H9 (cell line): ENCODE measurements at regions not wholly inside any gene's neighbourhood (a gene's known extent, or its start where the extent isn't known, plus 50 kb on each side); places are given as distances from the start of the nearest gene placed in this dataset.

ENCODE experiments used
- DNase-seq: peaks from one replicate; pipeline ENCODE4 v3.0.0-alpha.2; 2017
- H2AFZ ChIP-seq: one replicate; pipeline ENCODE4 v1.6.1; 2013; ENCODE audit warnings: mild to moderate bottlenecking, low read length, control low read depth, moderate library complexity
- H2AK5ac ChIP-seq: 2 replicates; pipeline ENCODE4 v1.6.1; 2013; ENCODE audit warnings: low read length, control low read depth, mixed read lengths; ENCODE audit not compliant: insufficient read length
- H2BK120ac ChIP-seq: one replicate; pipeline ENCODE4 v1.6.1; 2013; ENCODE audit warnings: low read depth, mild to moderate bottlenecking, low read length, control low read depth, inconsistent platforms; ENCODE audit not compliant: poor library complexity, severe bottlenecking
- H2BK12ac ChIP-seq: 2 replicates; pipeline ENCODE4 v1.6.1; 2013; ENCODE audit warnings: low read length, control low read depth, mixed read lengths, low read depth; ENCODE audit not compliant: insufficient read length
- H2BK15ac ChIP-seq: 2 replicates; pipeline ENCODE4 v1.6.1; 2013; ENCODE audit warnings: low read depth, low read length, control low read depth
- H2BK20ac ChIP-seq: one replicate; pipeline ENCODE4 v1.6.1; 2013; ENCODE audit warnings: low read depth, mild to moderate bottlenecking, low read length, control low read depth, inconsistent platforms; ENCODE audit not compliant: poor library complexity, severe bottlenecking
- H2BK5ac ChIP-seq: 2 replicates; pipeline ENCODE4 v1.6.1; 2013; ENCODE audit warnings: low read length, control low read depth, mixed read lengths; ENCODE audit not compliant: insufficient read length
- H3K14ac ChIP-seq: 2 replicates; pipeline ENCODE4 v1.6.1; 2013; ENCODE audit warnings: low read length, control low read depth; ENCODE audit not compliant: insufficient read depth
- H3K18ac ChIP-seq: 2 replicates; pipeline ENCODE4 v1.6.1; 2013; ENCODE audit warnings: low read depth, mild to moderate bottlenecking, mixed read lengths, low read length, control low read depth; ENCODE audit not compliant: insufficient read length
- H3K23ac ChIP-seq: 2 replicates; pipeline ENCODE4 v1.6.1; 2013; ENCODE audit warnings: low read length, control low read depth, mixed read lengths, low read depth; ENCODE audit not compliant: insufficient read length
- H3K23me2 ChIP-seq: 2 replicates; pipeline ENCODE4 v1.6.1; 2013; ENCODE audit warnings: low read depth, mild to moderate bottlenecking, mixed read lengths, low read length, control low read depth; ENCODE audit not compliant: insufficient read length, poor library complexity, severe bottlenecking
- H3K27ac ChIP-seq: 2 replicates; pipeline ENCODE4 v1.5.1; 2013; ENCODE audit warnings: low read length, control low read depth, mixed read lengths, low read depth; ENCODE audit not compliant: insufficient read length
- H3K27me3 ChIP-seq: 2 replicates; pipeline ENCODE4 v1.6.1; 2013; ENCODE audit warnings: low read length, control low read depth, inconsistent platforms; ENCODE audit not compliant: insufficient read depth
- H3K4ac ChIP-seq: 2 replicates; pipeline ENCODE4 v1.6.1; 2013; ENCODE audit warnings: low read depth, mild to moderate bottlenecking, control low read depth, inconsistent platforms, low read length, moderate library complexity
- H3K4me1 ChIP-seq: 2 replicates; pipeline ENCODE4 v1.6.1; 2013; ENCODE audit warnings: low read length, control low read depth, inconsistent platforms; ENCODE audit not compliant: insufficient read depth
- H3K4me2 ChIP-seq: 2 replicates; pipeline ENCODE4 v1.6.1; 2013; ENCODE audit warnings: low read length, control low read depth, mixed read lengths; ENCODE audit not compliant: insufficient read length, insufficient read depth
- H3K56ac ChIP-seq: 2 replicates; pipeline ENCODE4 v1.6.1; 2013; ENCODE audit warnings: low read depth, mild to moderate bottlenecking, mixed read lengths, low read length, control low read depth; ENCODE audit not compliant: insufficient read length
- H3K79me1 ChIP-seq: 2 replicates; pipeline ENCODE4 v1.6.1; 2013; ENCODE audit warnings: low read depth, mild to moderate bottlenecking, moderate library complexity, low read length, control low read depth, inconsistent platforms; ENCODE audit not compliant: insufficient read depth, poor library complexity, severe bottlenecking
- H3K79me2 ChIP-seq: 2 replicates; pipeline ENCODE4 v1.6.1; 2013; ENCODE audit warnings: low read length, control low read depth, inconsistent platforms; ENCODE audit not compliant: insufficient read depth
- H3K9ac ChIP-seq: 2 replicates; pipeline ENCODE4 v1.6.1; 2013; ENCODE audit warnings: low read length, control low read depth, mixed read lengths; ENCODE audit not compliant: insufficient read length; ENCODE audit errors: extremely low read depth
- H3K9me3 ChIP-seq: one replicate; pipeline ENCODE4 v1.6.1; 2013; ENCODE audit warnings: low read depth, low read length, inconsistent platforms; ENCODE audit not compliant: control insufficient read depth
- H3T11ph ChIP-seq: one replicate; pipeline ENCODE4 v1.6.1; 2013; ENCODE audit warnings: mild to moderate bottlenecking, low read length, control low read depth, inconsistent platforms
- H4K20me1 ChIP-seq: one replicate; pipeline ENCODE4 v1.6.1; 2013; ENCODE audit not compliant: control insufficient read depth, insufficient read length, insufficient read depth
- H4K5ac ChIP-seq: 2 replicates; pipeline ENCODE4 v1.6.1; 2013; ENCODE audit warnings: low read depth, mild to moderate bottlenecking, mixed read lengths, low read length, control low read depth; ENCODE audit not compliant: insufficient read length
- H4K8ac ChIP-seq: replicated peaks from 2 replicates; pipeline ENCODE4 v1.6.1; 2013; ENCODE audit warnings: low read length, control low read depth, mixed read lengths, low read depth; ENCODE audit not compliant: insufficient read length
- H4K91ac ChIP-seq: 2 replicates; pipeline ENCODE4 v1.6.1; 2013; ENCODE audit warnings: low read depth, mild to moderate bottlenecking, moderate library complexity, mixed read lengths, low read length, control low read depth; ENCODE audit not compliant: insufficient read length
- H3K27ac Mint-ChIP-seq, 3 experiments: 2 replicates in 2 of 3; 3 replicates in 1 of 3; pipeline ENCODE4 v1.8.0; 2020 to 2021; ENCODE audit warnings: mixed read lengths in 3 of 3, mild to moderate bottlenecking in 1 of 3, moderate library complexity in 1 of 3
- H3K27me3 Mint-ChIP-seq: 2 replicates; pipeline ENCODE4 v1.8.0; 2021; ENCODE audit warnings: low read depth, mild to moderate bottlenecking, moderate library complexity, mixed read lengths
- H3K36me3 Mint-ChIP-seq, 3 experiments: 2 replicates in 2 of 3; 3 replicates in 1 of 3; pipeline ENCODE4 v1.8.0; 2020 to 2021; ENCODE audit warnings: low read depth in 3 of 3, mixed read lengths in 3 of 3; ENCODE audit not compliant: insufficient read depth in 1 of 3
- H3K4me1 Mint-ChIP-seq, 2 experiments: 2 replicates each; pipeline ENCODE4 v1.8.0; 2020; ENCODE audit warnings: mixed read lengths in 2 of 2
- H3K4me3 Mint-ChIP-seq, 2 experiments: 2 replicates in 1 of 2; 3 replicates in 1 of 2; pipeline ENCODE4 v1.8.0; 2020 to 2021; ENCODE audit warnings: mild to moderate bottlenecking in 2 of 2, mixed read lengths in 2 of 2, moderate library complexity in 1 of 2
- H3K9me3 Mint-ChIP-seq, 2 experiments: 2 replicates in 1 of 2; 3 replicates in 1 of 2; pipeline ENCODE4 v1.8.0; 2020; ENCODE audit warnings: mild to moderate bottlenecking in 2 of 2, mixed read lengths in 2 of 2, moderate library complexity in 1 of 2
- WGBS: extraction: QIAGEN DNeasy Blood & Tissue Kit; methylation state at CpG from one replicate; pipeline ENCODE4 v1.1.7; 2013; ENCODE audit warnings: missing lambda C conversion rate, low lambda C conversion rate, mixed read lengths; ENCODE audit not compliant: insufficient read length; ENCODE audit errors: extremely low coverage; 5-methylcytosine and 5-hydroxymethylcytosine counted together
- TF ChIP-seq, protein P1 (sequence below): fragments of 200-600 bp; sonication (generic); conservative IDR thresholded peaks from 3 replicates; pipeline ENCODE4 v1.8.0; 2021; ENCODE audit warnings: antibody characterized with exemption, mild to moderate bottlenecking

DNA sequence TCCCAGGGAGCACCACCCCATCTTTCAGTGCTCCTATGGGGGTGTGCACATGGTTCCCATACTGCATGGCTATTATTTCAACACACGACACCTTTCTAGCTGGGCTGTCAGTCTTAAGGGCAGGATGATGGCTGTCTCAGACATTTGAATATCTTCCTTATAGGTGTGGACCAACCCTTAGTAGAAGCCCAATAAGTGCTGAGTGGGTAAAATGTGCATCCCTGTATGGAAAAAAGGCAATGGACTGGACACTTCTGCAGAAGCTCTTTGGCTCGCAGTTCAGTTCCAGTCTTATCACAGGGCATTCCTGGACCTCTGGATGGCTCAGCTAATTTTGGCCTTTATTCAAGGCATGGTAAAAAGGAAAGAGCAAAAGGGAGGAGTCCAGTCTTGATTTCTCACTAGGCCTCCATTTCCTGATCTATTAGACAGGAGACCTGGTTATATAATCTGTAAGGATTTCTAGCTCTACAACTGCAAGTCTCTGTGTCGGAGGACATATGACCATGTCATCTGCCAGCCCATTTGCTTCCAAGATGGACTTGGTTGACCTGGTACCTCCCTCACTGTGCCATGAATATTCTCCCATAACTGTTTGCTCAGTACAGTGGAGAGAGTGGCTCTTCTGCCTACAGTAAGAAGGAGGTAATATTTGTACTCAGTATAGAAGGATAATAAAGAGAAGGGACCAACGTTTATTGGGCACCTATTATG is 53.8 kb upstream of the RASGRP1 start:
- no peak for DNase-seq
- no peak overlapping the region for H3K23ac ChIP-seq
- H4K91ac ChIP-seq, result no peak overlapping the region
- H2BK5ac ChIP-seq, result no peak overlapping the region
- no peak overlapping the region for H3K27ac Mint-ChIP-seq
- no peak overlapping the region for H3K9ac ChIP-seq
- no peak overlapping the region for H4K5ac ChIP-seq
- H4K20me1 ChIP-seq, result no peaks in the 10 kb centered on the region
- no peak overlapping the region for H2BK12ac ChIP-seq
- H3K9me3 Mint-ChIP-seq, result no peaks in the 10 kb centered on the region; a peak in 1 of 5 replicates
- H3K27me3 ChIP-seq, result no peaks in the 10 kb centered on the region
- H2BK120ac ChIP-seq, result no peak overlapping the region
- no peak overlapping the region for H2AFZ ChIP-seq
- no peaks in the 10 kb centered on the region for H3K36me3 Mint-ChIP-seq
- no peak overlapping the region for H3K18ac ChIP-seq
- no peaks in the 10 kb centered on the region for H3K79me1 ChIP-seq
- no peak overlapping the region for H3K14ac ChIP-seq
- no peak overlapping the region for H2BK20ac ChIP-seq
- peaks cover 5% of the 10 kb centered on the region for H3K27me3 Mint-ChIP-seq
- H3K4me3 Mint-ChIP-seq, result no peak overlapping the region
- no peak overlapping the region for H3K4ac ChIP-seq
- H3K9me3 ChIP-seq, result no peaks in the 10 kb centered on the region
- no peak overlapping the region for H2BK15ac ChIP-seq
- no peaks in the 10 kb centered on the region for H3K23me2 ChIP-seq
- H3K27ac ChIP-seq, result no peak overlapping the region
- H3K56ac ChIP-seq, result no peak overlapping the region
- TF ChIP-seq, protein P1, sequence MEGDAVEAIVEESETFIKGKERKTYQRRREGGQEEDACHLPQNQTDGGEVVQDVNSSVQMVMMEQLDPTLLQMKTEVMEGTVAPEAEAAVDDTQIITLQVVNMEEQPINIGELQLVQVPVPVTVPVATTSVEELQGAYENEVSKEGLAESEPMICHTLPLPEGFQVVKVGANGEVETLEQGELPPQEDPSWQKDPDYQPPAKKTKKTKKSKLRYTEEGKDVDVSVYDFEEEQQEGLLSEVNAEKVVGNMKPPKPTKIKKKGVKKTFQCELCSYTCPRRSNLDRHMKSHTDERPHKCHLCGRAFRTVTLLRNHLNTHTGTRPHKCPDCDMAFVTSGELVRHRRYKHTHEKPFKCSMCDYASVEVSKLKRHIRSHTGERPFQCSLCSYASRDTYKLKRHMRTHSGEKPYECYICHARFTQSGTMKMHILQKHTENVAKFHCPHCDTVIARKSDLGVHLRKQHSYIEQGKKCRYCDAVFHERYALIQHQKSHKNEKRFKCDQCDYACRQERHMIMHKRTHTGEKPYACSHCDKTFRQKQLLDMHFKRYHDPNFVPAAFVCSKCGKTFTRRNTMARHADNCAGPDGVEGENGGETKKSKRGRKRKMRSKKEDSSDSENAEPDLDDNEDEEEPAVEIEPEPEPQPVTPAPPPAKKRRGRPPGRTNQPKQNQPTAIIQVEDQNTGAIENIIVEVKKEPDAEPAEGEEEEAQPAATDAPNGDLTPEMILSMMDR, result no peak
- H4K8ac ChIP-seq, result no peak overlapping the region
- no peak overlapping the region for H3T11ph ChIP-seq
- H2AK5ac ChIP-seq, result no peak overlapping the region
- H3K4me1 ChIP-seq, result no peaks in the 10 kb centered on the region
- H3K4me2 ChIP-seq, result no peak overlapping the region
- no CpG with 5 or more reads among the region's 4 CpGs for WGBS
- no peaks in the 10 kb centered on the region for H3K79me2 ChIP-seq
- peaks cover 2 to 10% of the 10 kb centered on the region in 2 experiments; a peak in 2 of 4 replicates for H3K4me1 Mint-ChIP-seq
